Upper lobe of left lung (tissue), 6 donors: ENCODE measurements at regions not wholly inside any gene's neighbourhood (a gene's known extent, or its start where the extent isn't known, plus 50 kb on each side); places are given as distances from the start of the nearest gene placed in this dataset.

Experiments used
- ATAC-seq, 2 donors: fragments of 200-7000 bp; cut with Tn5 transposase; one replicate each; pipeline ENCODE4 v1.9.1; 2022; ENCODE audit warnings: mild to moderate bottlenecking in 2 of 2, moderate library complexity in 2 of 2; ENCODE audit not compliant: low FRiP score in 2 of 2
- DNase-seq, 2 donors: peaks; one replicate each; pipeline ENCODE4 v3.0.0-alpha.2; 2019 to 2020
- H3K27ac ChIP-seq, 4 donors: fragments of 200-600 bp; sonication (generic); one replicate each; pipeline ENCODE4 v1.5.1; 2016 to 2019
- H3K27me3 ChIP-seq, 4 donors: fragments of 200-600 bp; sonication (generic); one replicate each; pipeline ENCODE4 v1.5.1; 2017 to 2019
- H3K36me3 ChIP-seq, 4 donors: fragments of 200-600 bp; sonication (generic); one replicate each; pipeline ENCODE4 v1.5.1; 2016 to 2019
- H3K4me1 ChIP-seq, 4 donors: fragments of 200-600 bp; sonication (generic); one replicate each; pipeline ENCODE4 v1.5.1; 2018 to 2019
- H3K4me3 ChIP-seq, 4 donors: fragments of 200-600 bp; sonication (generic); one replicate each; pipeline ENCODE4 v1.5.1; 2017 to 2019; ENCODE audit warnings: mild to moderate bottlenecking in 2 of 4, moderate library complexity in 1 of 4
- H3K9me3 ChIP-seq, 4 donors: fragments of 200-600 bp; sonication (generic); one replicate each; pipeline ENCODE4 v1.5.1; 2018 to 2019
- EP300 ChIP-seq, 4 donors: sonication (generic); formaldehyde crosslinking; IDR thresholded peaks; one replicate each; pipeline ENCODE4 v1.5.1; 2017; ENCODE audit warnings: antibody characterized with exemption in 4 of 4, control low read depth in 2 of 4
- POLR2A ChIP-seq, 4 donors: fragments of 450-650 bp; IDR thresholded peaks; one replicate each; pipeline ENCODE4 v1.5.1; 2016 to 2017; ENCODE audit warnings: antibody characterized with exemption in 4 of 4, mild to moderate bottlenecking in 2 of 4
- POLR2AphosphoS5 ChIP-seq, 2 donors: sonication (generic); formaldehyde crosslinking; IDR thresholded peaks; one replicate each; pipeline ENCODE4 v1.5.1; 2017; ENCODE audit warnings: antibody characterized with exemption in 2 of 2
- WGBS, 2 donors: methylation state at CpG; one replicate each; pipeline ENCODE4 v1.1.5; 2017 to 2018; 5-methylcytosine and 5-hydroxymethylcytosine counted together
- TF ChIP-seq, protein P1 (sequence below), 6 experiments: fragments of 450-650 bp in 4 of 6; fragments of 200-600 bp in 2 of 6; sonication (generic) in 2 of 6; IDR thresholded peaks; one replicate each; pipeline ENCODE4 v1.5.1; 2016 to 2019; ENCODE audit warnings: antibody characterized with exemption in 6 of 6
- donor health status: DM: no; HTN: no; CAD: no; lungs with moderate emphysema.
- donor health status: DM: no; HTN: yes; CAD: no; lungs with severe emphysema.

DNA sequence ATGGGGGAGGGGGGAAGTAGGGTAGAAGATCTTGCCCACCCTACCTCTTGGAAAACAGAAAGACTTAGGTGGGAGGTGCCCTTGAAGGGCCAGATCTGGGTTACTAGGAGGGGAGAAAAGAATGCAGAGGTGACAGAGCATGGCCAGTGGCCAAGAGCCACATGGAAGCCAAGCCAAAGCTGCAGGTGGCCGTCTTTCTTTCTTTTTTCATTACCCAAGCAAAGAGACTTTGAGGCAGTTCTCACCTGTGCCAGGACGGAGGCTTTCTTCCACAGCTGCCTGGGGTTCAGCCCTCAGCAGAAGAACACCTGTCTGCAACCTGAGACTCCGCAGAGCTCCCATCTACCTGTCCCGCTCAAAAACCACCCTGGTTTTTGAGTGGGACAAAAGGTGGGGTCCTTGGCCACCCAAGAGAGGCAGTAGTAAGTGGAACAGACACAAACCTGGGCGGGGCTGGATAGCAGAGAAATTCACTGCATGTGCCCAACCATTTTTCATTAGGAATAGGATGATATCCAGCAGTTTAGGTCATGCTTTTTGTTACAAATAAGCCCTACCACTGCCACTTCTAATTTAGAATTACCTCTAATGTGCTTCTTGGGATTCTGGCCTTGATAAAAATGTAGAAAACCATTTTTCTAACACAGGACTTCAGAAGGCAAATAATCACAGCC lies 116.5 kb downstream of the DYRK2 start:
- ATAC-seq (no peak), DNase-seq (no peak)
- Histone ChIP-seq H3K27me3 (no peaks in the 10 kb centered on the region), H3K27ac (no peak overlapping the region), H3K4me3 (no peak overlapping the region), H3K9me3 (no peaks in the 10 kb centered on the region), H3K4me1 (peaks cover 0 to 3% (median 0%) of the 10 kb centered on the region in 4 donors), H3K36me3 (no peaks in the 10 kb centered on the region)
- TF ChIP-seq POLR2AphosphoS5 (IDR thresholded peaks at IDR 0.05) (no peak), EP300 (IDR thresholded peaks at IDR 0.05) (no peak), POLR2A (IDR thresholded peaks at IDR 0.05) (no peak)
- TF ChIP-seq, protein P1, sequence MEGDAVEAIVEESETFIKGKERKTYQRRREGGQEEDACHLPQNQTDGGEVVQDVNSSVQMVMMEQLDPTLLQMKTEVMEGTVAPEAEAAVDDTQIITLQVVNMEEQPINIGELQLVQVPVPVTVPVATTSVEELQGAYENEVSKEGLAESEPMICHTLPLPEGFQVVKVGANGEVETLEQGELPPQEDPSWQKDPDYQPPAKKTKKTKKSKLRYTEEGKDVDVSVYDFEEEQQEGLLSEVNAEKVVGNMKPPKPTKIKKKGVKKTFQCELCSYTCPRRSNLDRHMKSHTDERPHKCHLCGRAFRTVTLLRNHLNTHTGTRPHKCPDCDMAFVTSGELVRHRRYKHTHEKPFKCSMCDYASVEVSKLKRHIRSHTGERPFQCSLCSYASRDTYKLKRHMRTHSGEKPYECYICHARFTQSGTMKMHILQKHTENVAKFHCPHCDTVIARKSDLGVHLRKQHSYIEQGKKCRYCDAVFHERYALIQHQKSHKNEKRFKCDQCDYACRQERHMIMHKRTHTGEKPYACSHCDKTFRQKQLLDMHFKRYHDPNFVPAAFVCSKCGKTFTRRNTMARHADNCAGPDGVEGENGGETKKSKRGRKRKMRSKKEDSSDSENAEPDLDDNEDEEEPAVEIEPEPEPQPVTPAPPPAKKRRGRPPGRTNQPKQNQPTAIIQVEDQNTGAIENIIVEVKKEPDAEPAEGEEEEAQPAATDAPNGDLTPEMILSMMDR (IDR thresholded peaks at IDR 0.05): no peak
- 87 to 90% methylated on average over 4 to 5 of the region's 5 CpGs for WGBS, 2 donors

DNA sequence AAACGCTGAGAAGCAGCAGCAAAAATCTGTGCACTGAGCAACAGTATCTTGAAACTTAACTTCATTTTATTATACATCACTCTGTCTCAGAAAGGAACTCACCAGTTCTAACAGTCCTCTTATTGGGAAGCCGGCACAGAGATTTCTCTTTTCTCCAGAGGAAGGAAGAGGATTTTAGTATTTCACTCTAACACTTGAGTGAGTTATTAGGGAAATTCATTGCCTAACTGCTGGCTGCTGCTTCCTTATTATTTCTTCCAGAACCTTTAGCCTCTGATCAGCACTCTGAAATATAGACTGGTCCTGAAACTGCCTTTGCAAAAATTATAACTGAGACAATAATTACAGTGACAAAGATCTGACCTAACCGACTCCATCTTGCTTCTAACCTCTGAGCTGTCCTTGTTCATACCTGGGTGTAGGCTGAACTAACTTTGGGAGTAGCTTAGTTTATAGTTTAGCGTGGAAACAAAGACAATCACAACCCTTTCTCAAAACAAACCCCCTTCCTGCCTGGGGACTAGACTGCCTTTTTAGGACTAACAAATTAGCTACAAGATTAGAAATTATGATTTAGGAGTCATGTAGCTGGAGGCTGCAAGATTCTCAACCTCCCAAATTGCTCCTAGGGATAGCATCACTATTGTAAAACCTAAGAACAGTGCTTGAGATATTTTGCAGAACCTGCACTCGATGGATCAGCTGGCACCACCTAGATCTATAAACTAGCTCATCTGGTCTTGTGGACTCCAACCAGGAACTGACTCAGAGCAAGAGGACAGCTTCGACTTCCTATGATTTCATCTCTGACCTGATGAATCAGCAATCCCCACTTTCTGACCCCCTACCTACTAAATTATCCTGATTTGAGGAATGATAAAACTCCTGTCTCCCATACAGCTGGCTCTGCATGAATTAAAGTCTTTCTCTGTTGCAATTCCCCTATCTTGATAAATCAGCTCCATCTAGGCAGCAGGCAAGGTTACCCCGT lies 117.5 kb downstream of the DYRK2 start:
- Histone ChIP-seq H3K4me1 (peaks cover 0 to 3% (median 0%) of the 10 kb centered on the region in 4 donors), H3K27ac (no peak overlapping the region), H3K4me3 (no peak overlapping the region), H3K27me3 (no peaks in the 10 kb centered on the region), H3K9me3 (no peaks in the 10 kb centered on the region), H3K36me3 (no peaks in the 10 kb centered on the region)
- ATAC-seq: peak in 1 of 2 donors; percentile 51
- no peak for DNase-seq
- TF ChIP-seq POLR2A (IDR thresholded peaks at IDR 0.05): no peak
- TF ChIP-seq POLR2AphosphoS5 (IDR thresholded peaks at IDR 0.05): no peak
- WGBS, 2 donors: 61 to 66% methylated on average over 7 of the region's 7 CpGs

DNA sequence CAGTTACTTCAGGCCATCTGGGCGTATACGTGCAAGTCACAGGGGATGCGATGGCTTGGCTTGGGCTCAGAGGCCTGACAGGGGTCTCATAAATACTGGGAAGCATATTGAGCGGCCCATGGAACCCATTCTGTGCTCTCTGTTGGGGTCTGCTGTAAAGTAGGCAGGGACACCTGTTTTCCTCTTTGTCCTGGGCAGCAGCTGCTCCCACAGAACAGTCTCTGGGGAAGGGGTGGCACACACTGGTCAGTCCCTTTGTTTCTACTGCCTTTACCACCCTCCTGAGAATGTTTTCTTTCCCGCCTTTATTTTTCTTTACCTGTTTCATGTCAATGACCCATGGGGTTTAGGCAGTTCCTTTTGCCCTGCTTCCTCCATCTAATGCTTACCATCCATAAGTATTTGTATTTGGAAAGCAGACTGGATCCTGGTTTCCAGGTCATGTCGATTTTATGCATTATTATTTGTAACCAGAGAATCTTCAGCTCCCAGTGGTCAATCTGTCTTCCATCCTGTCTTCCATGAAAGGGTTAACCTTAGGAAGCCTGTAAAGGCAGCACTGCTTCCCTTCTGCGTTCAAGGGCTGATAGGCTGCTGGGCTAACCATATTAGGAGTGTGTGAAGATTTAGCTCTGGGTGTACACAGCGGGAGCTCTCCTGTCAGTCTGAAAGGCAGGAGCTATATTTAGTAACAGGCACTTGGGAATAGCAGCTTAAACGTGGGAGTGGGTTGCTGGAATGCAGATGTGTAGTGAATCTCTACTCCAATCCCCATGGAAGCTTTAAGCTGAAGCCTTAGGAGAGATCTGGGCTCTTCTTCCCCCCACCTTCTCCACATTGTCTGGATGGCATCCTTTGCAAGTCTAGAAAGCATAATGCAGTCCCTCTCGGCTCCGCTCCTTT lies 124.0 kb downstream of the DYRK2 start:
- H3K9me3 ChIP-seq: no peaks in the 10 kb centered on the region
- TF ChIP-seq EP300 (IDR thresholded peaks at IDR 0.05): no peak
- TF ChIP-seq POLR2AphosphoS5 (IDR thresholded peaks at IDR 0.05): no peak
- TF ChIP-seq POLR2A (IDR thresholded peaks at IDR 0.05): no peak
- TF ChIP-seq, protein P1 (IDR thresholded peaks at IDR 0.05): no peak
- H3K27me3 ChIP-seq: no peaks in the 10 kb centered on the region
- DNase-seq: no peak
- H3K27ac ChIP-seq: no peak overlapping the region
- H3K4me1 ChIP-seq: peaks cover 0 to 3% (median 1%) of the 10 kb centered on the region in 4 donors
- peak in 1 of 2 donors; percentile 63 for ATAC-seq
- 46 to 53% methylated on average over 8 to 11 of the region's 11 CpGs for WGBS, 2 donors
- H3K36me3 ChIP-seq: no peaks in the 10 kb centered on the region
- H3K4me3 ChIP-seq: no peak overlapping the region

DNA sequence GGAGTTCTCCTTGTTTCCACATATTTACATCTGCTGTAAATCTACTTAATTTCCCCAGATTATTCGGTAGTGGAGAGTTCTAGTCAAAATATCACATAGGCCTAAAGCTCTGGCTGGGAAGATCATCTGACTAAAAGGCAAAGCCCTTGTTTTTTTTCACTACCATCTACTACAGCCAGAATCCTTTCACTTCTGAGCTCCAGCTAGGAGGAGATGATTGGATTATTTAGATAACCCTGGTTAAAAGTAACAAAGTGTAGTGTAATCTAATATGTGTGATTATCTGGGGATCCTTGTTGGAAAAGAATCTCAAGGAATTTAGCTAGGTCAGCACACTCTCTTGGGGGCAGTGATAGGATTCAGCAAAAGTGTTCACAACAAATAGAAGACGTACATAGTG lies 125.4 kb downstream of the DYRK2 start:
- no peaks in the 10 kb centered on the region for H3K27me3 ChIP-seq
- DNase-seq (no peak), ATAC-seq (no peak)
- no peaks in the 10 kb centered on the region for H3K36me3 ChIP-seq
- WGBS, 2 donors: 72 to 73% methylated on average over 2 of the region's 2 CpGs
- H3K4me1 ChIP-seq: peaks cover 0 to 3% (median 0%) of the 10 kb centered on the region in 4 donors
- TF ChIP-seq, protein P1 (IDR thresholded peaks at IDR 0.05): no peak
- TF ChIP-seq EP300 (IDR thresholded peaks at IDR 0.05) (no peak), POLR2AphosphoS5 (IDR thresholded peaks at IDR 0.05) (no peak), POLR2A (IDR thresholded peaks at IDR 0.05) (no peak)
- no peaks in the 10 kb centered on the region for H3K9me3 ChIP-seq
- H3K27ac ChIP-seq: no peak overlapping the region
- no peak overlapping the region for H3K4me3 ChIP-seq
